Kidney tubule cell (primary cell): ENCODE measurements at regions not wholly inside any gene's neighbourhood (a gene's known extent, or its start where the extent isn't known, plus 50 kb on each side); places are given as distances from the start of the nearest gene placed in this dataset.
"Not testable (repeated sequence)": the region's sequence is repeated elsewhere in the genome, so short reads cannot be mapped to it uniquely, and the experiment has no call there.

ENCODE experiments used
- DNase-seq: peaks from one replicate; pipeline ENCODE4 v3.0.0-alpha.2; 2018; ENCODE audit warnings: low spot score

- no peak for DNase-seq
These were observed 234.3 kb upstream of the FOLH1 start for GRCh38 chr11:49442669-49443068.

GRCh38 chr11:49439901-49440300 is 231.5 kb upstream of the FOLH1 start:
- not testable (repeated sequence) for DNase-seq

GRCh38 chr11:49434308-49434707 is 225.9 kb upstream of the FOLH1 start:
- not testable (repeated sequence) for DNase-seq

GRCh38 chr11:49432242-49432848 is 223.9 kb upstream of the FOLH1 start:
- no peak for DNase-seq

- no peak for DNase-seq
These were observed 215.7 kb upstream of the FOLH1 start for GRCh38 chr11:49424136-49424535.

- not testable (repeated sequence) for DNase-seq
These were observed 210.5 kb upstream of the FOLH1 start for GRCh38 chr11:49418877-49419276.

- no peak for DNase-seq
These were observed 197.3 kb upstream of the FOLH1 start for GRCh38 chr11:49405743-49406142.

GRCh38 chr11:49395789-49396188 is 187.4 kb upstream of the FOLH1 start:
- DNase-seq: not testable (repeated sequence)

- not testable (repeated sequence) for DNase-seq
These were observed 182.0 kb upstream of the FOLH1 start for GRCh38 chr11:49390362-49390761.

- peak; percentile 31 for DNase-seq
These were observed 180.7 kb upstream of the FOLH1 start for GRCh38 chr11:49389149-49389548.

GRCh38 chr11:49384371-49384770 is 176.0 kb upstream of the FOLH1 start:
- not testable (repeated sequence) for DNase-seq

GRCh38 chr11:49377978-49378377 is 169.6 kb upstream of the FOLH1 start:
- no peak for DNase-seq

- not testable (repeated sequence) for DNase-seq
These were observed 165.5 kb upstream of the FOLH1 start for GRCh38 chr11:49373866-49374265.

- DNase-seq: not testable (repeated sequence)
These were observed 165.0 kb upstream of the FOLH1 start for GRCh38 chr11:49373385-49373784.

- DNase-seq: peak; percentile 11
These were observed 163.7 kb upstream of the FOLH1 start for GRCh38 chr11:49372137-49372536.

GRCh38 chr11:49368556-49368955 is 160.2 kb upstream of the FOLH1 start:
- DNase-seq: not testable (repeated sequence)

GRCh38 chr11:49365375-49365774 is 157.0 kb upstream of the FOLH1 start:
- not testable (repeated sequence) for DNase-seq

GRCh38 chr11:49362994-49363393 is 154.6 kb upstream of the FOLH1 start:
- not testable (repeated sequence) for DNase-seq

- DNase-seq: not testable (repeated sequence)
These were observed 146.1 kb upstream of the FOLH1 start for GRCh38 chr11:49354536-49354935.

- DNase-seq: not testable (repeated sequence)
These were observed 144.5 kb upstream of the FOLH1 start for GRCh38 chr11:49352868-49353267.

GRCh38 chr11:49346627-49347026 is 138.2 kb upstream of the FOLH1 start:
- DNase-seq: not testable (repeated sequence)

GRCh38 chr11:49328485-49329186 is 120.2 kb upstream of the FOLH1 start:
- not testable (repeated sequence) for DNase-seq

- not testable (repeated sequence) for DNase-seq
These were observed 119.4 kb upstream of the FOLH1 start for GRCh38 chr11:49327766-49328165.

- not testable (repeated sequence) for DNase-seq
These were observed 118.2 kb upstream of the FOLH1 start for GRCh38 chr11:49326651-49327050.
